Caco-2 (cell line): ENCODE measurements at regions not wholly inside any gene's neighbourhood (a gene's known extent, or its start where the extent isn't known, plus 50 kb on each side); places are given as distances from the start of the nearest gene placed in this dataset.

ENCODE experiments used
- BruUV-seq: library from RNA; stranded (reverse); fragments of 400-500 nt; replicated peaks from 2 replicates; lab custom pipeline; 2021; lab: Mats Ljungman, UMichigan
- CTCF ChIA-PET: fragments of 300-600 bp; sonication (Branson Sonifier 250); formaldehyde crosslinking; loops from one replicate; lab custom pipeline; 2022; ENCODE audit warnings: antibody characterized with exemption; lab: Charles Lee
- POLR2A ChIA-PET: fragments of 300-600 bp; sonication (Branson Sonifier 250); formaldehyde crosslinking; loops from one replicate; lab custom pipeline; 2022; ENCODE audit warnings: antibody characterized with exemption; lab: Charles Lee
- DNase-seq, 2 experiments: peaks; one replicate each; pipeline versions ENCODE4 v3.0.0 to v3.0.0-alpha.2; 2020 to 2022
- H3K27me3 ChIP-seq: replicated peaks from 2 replicates; pipeline ENCODE4 v1.6.0; 2011; ENCODE audit warnings: low read length; ENCODE audit not compliant: control insufficient read depth, insufficient read depth
- H3K36me3 ChIP-seq: 2 replicates; pipeline ENCODE4 v1.5.1; 2011; ENCODE audit warnings: low read length; ENCODE audit not compliant: control insufficient read depth, insufficient read depth
- H3K4me1 ChIP-seq: fragments of 250-450 bp; sonication (Bioruptor Pico); 2 replicates; pipeline ENCODE4 v1.5.1; 2020; ENCODE audit warnings: mild to moderate bottlenecking
- H3K4me3 ChIP-seq: 2 replicates; pipeline ENCODE4 v1.5.1; 2011; ENCODE audit warnings: low read depth, mild to moderate bottlenecking, control low read depth, low read length
- H3K9me3 ChIP-seq: fragments of 250-450 bp; sonication (Bioruptor Pico); 2 replicates; pipeline ENCODE4 v1.5.1; 2020; ENCODE audit warnings: mild to moderate bottlenecking, moderate library complexity
- H3K27ac Mint-ChIP-seq: one replicate; pipeline ENCODE4 v1.8.0; 2022; ENCODE audit warnings: mixed read lengths; ENCODE audit not compliant: unreplicated experiment
- H3K27me3 Mint-ChIP-seq: one replicate; pipeline ENCODE4 v1.8.0; 2022; ENCODE audit warnings: mixed read lengths; ENCODE audit not compliant: insufficient read depth, unreplicated experiment
- H3K36me3 Mint-ChIP-seq: one replicate; pipeline ENCODE4 v1.8.0; 2022; ENCODE audit warnings: mild to moderate bottlenecking, mixed read lengths; ENCODE audit not compliant: insufficient read depth, unreplicated experiment
- H3K4me1 Mint-ChIP-seq: one replicate; pipeline ENCODE4 v1.8.0; 2022; ENCODE audit warnings: low read depth, mixed read lengths; ENCODE audit not compliant: unreplicated experiment
- H3K4me3 Mint-ChIP-seq: one replicate; pipeline ENCODE4 v1.8.0; 2022; ENCODE audit warnings: mild to moderate bottlenecking, moderate library complexity, mixed read lengths; ENCODE audit not compliant: unreplicated experiment
- H3K9me3 Mint-ChIP-seq: one replicate; pipeline ENCODE4 v1.8.0; 2022; ENCODE audit warnings: mixed read lengths; ENCODE audit not compliant: unreplicated experiment
- CTCF ChIP-seq, 2 experiments: fragments of 200-600 bp in 1 of 2; IDR thresholded peaks; 1 replicate in 1 of 2; 2 replicates in 1 of 2; pipeline versions ENCODE4 v1.5.1 to v1.8.0; 2011 to 2022; ENCODE audit warnings: antibody characterized with exemption in 1 of 2, control low read depth in 1 of 2, inconsistent platforms in 1 of 2, low read depth in 1 of 2, low read length in 1 of 2, mild to moderate bottlenecking in 1 of 2, moderate library complexity in 1 of 2; ENCODE audit not compliant: insufficient read depth in 1 of 2, severe bottlenecking in 1 of 2, unreplicated experiment in 1 of 2
- intact Hi-C: fragments of 100-400 bp; cut with micrococcal nuclease; formaldehyde crosslinking; loops from one replicate; pipeline ENCODE4 v1.10.0; 2022; ENCODE audit not compliant: unreplicated experiment

- Mint-ChIP-seq H3K9me3 (peaks cover 3% of the 10 kb centered on the region), H3K27me3 (no peaks in the 10 kb centered on the region), H3K4me3 (no peak overlapping the region), H3K27ac (no peak overlapping the region), H3K36me3 (no peaks in the 10 kb centered on the region), H3K4me1 (no peaks in the 10 kb centered on the region)
- ChIA-PET POLR2A (no interaction called here), CTCF (no interaction called here)
- no TSS peak for BruUV-seq
- H3K4me3 ChIP-seq = no peak overlapping the region
- no peaks in the 10 kb centered on the region for H3K27me3 ChIP-seq
- DNase-seq = no peak
- intact Hi-C loops = no loop called here
- H3K9me3 ChIP-seq = no peaks in the 10 kb centered on the region
- no peak for TF ChIP-seq CTCF (IDR thresholded peaks at IDR 0.05; ENCODE audit: insufficient read depth in 1 of 2, low read depth in 1 of 2, low read length in 1 of 2, severe bottlenecking in 1 of 2, unreplicated experiment in 1 of 2)
- no peaks in the 10 kb centered on the region for H3K4me1 ChIP-seq
- H3K36me3 ChIP-seq = no peaks in the 10 kb centered on the region
Observed at GRCh38 chr4:28488021-28488420, 1627.4 kb downstream of the STIM2 start.

GRCh38 chr4:28490669-28491068 lies 1630.0 kb downstream of the STIM2 start:
- H3K27me3 ChIP-seq = no peaks in the 10 kb centered on the region
- no peaks in the 10 kb centered on the region for H3K9me3 ChIP-seq
- Mint-ChIP-seq H3K27ac (no peak overlapping the region), H3K36me3 (no peaks in the 10 kb centered on the region), H3K4me1 (no peaks in the 10 kb centered on the region), H3K9me3 (peaks cover 10% of the 10 kb centered on the region), H3K27me3 (no peaks in the 10 kb centered on the region), H3K4me3 (no peak overlapping the region)
- TF ChIP-seq CTCF (IDR thresholded peaks at IDR 0.05; ENCODE audit: insufficient read depth in 1 of 2, low read depth in 1 of 2, low read length in 1 of 2, severe bottlenecking in 1 of 2, unreplicated experiment in 1 of 2) = no peak
- no TSS peak for BruUV-seq
- POLR2A ChIA-PET = no interaction called here
- no peaks in the 10 kb centered on the region for H3K36me3 ChIP-seq
- intact Hi-C loops = no loop called here
- CTCF ChIA-PET = no interaction called here
- no peak overlapping the region for H3K4me3 ChIP-seq
- no peak for DNase-seq
- no peaks in the 10 kb centered on the region for H3K4me1 ChIP-seq

- peaks cover 2% of the 10 kb centered on the region for H3K27me3 Mint-ChIP-seq
- TF ChIP-seq CTCF (IDR thresholded peaks at IDR 0.05; ENCODE audit: insufficient read depth in 1 of 2, low read depth in 1 of 2, low read length in 1 of 2, severe bottlenecking in 1 of 2, unreplicated experiment in 1 of 2) = no peak
- Histone ChIP-seq H3K4me3 (no peak overlapping the region), H3K27me3 (no peaks in the 10 kb centered on the region), H3K4me1 (no peaks in the 10 kb centered on the region), H3K36me3 (no peaks in the 10 kb centered on the region), H3K9me3 (no peaks in the 10 kb centered on the region)
- no peak for DNase-seq
- no peak overlapping the region for H3K27ac Mint-ChIP-seq
- H3K36me3 Mint-ChIP-seq = no peaks in the 10 kb centered on the region
- POLR2A ChIA-PET = no interaction called here
- no peak overlapping the region for H3K4me3 Mint-ChIP-seq
- CTCF ChIA-PET = no interaction called here
- H3K4me1 Mint-ChIP-seq = no peaks in the 10 kb centered on the region
- intact Hi-C loops = no loop called here
- peaks cover 6% of the 10 kb centered on the region for H3K9me3 Mint-ChIP-seq
- no TSS peak for BruUV-seq
Observed at GRCh38 chr4:28505064-28505463, 1644.4 kb downstream of the STIM2 start.
